Retinal pigment epithelial cell (primary cell): ENCODE measurements at regions not wholly inside any gene's neighbourhood (a gene's known extent, or its start where the extent isn't known, plus 50 kb on each side); places are given as distances from the start of the nearest gene placed in this dataset.
"Not testable (repeated sequence)": the region's sequence is repeated elsewhere in the genome, so short reads cannot be mapped to it uniquely, and the experiment has no call there.

Source experiments
- DNase-seq: peaks from one replicate; pipeline ENCODE4 v3.0.0-alpha.2; 2010; ENCODE audit warnings: low read depth
- H3K4me3 ChIP-seq: 2 replicates; pipeline ENCODE4 v1.5.1; 2011; ENCODE audit warnings: mild to moderate bottlenecking, low read length, control low read depth, moderate library complexity
- TF ChIP-seq, protein P1 (sequence below): conservative IDR thresholded peaks from 2 replicates; pipeline ENCODE4 v1.5.1; 2011; ENCODE audit warnings: low read depth, low read length, control low read depth, inconsistent platforms

DNA sequence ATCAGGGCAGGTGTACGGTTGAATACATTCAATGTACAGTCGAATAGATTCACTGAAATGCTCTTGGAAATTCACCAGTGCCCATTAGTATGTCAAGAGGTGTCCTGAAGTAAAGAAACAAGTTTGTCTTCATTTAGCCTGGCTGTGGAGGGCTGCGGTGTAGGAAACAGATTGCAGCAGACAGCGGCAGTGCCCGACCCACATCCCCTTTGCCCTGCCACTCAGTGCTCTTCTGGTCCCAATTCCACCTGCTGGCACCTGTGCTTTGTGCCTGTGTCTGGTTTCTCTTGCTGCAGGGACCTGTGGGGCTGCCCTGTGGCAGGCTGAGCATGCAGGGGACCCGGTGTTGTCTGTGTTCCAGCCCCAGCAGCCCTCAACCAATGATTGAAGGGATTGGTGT is 183.7 kb downstream of the RPS24 start:
- no peak overlapping the region for H3K4me3 ChIP-seq
- DNase-seq, result no peak
- TF ChIP-seq, protein P1, sequence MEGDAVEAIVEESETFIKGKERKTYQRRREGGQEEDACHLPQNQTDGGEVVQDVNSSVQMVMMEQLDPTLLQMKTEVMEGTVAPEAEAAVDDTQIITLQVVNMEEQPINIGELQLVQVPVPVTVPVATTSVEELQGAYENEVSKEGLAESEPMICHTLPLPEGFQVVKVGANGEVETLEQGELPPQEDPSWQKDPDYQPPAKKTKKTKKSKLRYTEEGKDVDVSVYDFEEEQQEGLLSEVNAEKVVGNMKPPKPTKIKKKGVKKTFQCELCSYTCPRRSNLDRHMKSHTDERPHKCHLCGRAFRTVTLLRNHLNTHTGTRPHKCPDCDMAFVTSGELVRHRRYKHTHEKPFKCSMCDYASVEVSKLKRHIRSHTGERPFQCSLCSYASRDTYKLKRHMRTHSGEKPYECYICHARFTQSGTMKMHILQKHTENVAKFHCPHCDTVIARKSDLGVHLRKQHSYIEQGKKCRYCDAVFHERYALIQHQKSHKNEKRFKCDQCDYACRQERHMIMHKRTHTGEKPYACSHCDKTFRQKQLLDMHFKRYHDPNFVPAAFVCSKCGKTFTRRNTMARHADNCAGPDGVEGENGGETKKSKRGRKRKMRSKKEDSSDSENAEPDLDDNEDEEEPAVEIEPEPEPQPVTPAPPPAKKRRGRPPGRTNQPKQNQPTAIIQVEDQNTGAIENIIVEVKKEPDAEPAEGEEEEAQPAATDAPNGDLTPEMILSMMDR, result no peak

DNA sequence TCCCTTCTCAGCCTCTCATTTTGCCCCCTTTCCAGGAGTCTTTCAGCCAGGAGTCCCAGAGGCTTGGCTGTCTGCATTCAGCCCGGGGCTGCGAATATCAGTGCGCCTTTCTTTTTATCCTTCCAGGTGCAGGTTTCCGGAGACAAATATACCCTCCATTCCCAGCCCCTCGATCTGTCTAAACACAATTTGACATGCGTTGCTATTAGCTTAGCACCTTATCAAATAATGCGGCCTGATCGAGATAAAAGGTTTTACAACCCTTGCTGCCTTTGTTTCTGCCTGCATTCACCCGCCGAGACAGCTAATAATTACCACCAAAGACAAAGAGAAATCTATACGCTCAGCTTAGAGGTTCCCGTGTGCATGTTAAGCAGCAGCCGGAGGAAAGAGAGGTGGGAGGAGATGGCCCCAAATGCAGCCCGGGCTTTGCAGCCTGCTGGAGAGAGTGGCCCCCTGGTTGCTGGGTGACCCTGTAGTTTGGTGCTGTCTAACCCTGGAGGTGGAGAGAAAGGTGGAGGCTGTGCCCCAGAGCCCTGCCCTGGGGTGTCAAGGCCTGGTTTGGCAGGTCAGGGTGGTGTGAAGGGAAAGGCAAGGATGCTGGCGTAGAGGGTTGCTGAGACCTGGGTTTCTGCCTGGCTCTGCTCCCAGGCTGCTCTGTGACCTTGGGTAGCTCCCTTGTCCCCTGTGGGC is 185.3 kb downstream of the RPS24 start:
- no peak for DNase-seq
- TF ChIP-seq, protein P1, result no peak
- H3K4me3 ChIP-seq, result no peak overlapping the region

DNA sequence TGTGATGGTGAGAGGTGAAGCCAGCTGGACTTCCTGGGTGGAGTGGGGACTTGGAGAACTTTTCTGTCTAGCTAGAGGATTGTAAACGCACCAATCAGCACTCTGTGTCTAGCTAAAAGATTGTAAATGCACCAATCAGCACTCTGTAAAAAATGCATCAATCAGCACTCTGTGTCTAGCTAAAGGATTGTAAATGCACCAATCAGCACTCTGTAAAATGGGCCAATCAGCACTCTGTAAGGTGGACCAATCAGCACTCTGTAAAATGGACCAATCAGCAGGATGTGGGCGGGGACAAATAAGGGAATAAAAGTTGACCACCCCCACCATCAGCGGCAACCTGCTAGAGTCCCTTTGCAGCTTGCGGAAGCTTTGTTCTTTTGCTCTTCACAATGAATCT is 185.9 kb downstream of the RPS24 start:
- DNase-seq, H3K4me3 ChIP-seq: not testable (repeated sequence)

DNA sequence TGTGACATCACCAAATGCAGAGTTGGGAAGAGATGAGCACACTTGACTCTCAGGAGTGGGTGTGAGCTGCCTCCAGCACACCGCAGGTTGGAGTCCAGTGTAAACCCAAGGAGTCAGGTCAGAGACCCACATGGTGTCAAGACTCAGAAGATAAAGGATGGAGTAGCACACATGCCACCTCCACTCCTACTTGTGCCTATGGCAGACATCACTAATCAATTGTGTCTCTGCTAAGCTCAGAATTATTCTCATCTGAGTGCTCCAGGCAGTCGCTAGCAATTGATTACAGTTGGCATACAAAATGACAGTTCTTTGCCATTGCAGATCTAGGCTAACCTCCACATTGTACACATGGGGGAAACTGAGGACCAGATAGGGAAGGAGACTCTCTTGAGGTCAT is 187.1 kb downstream of the RPS24 start:
- no peak for DNase-seq
- TF ChIP-seq, protein P1, result no peak
- no peak overlapping the region for H3K4me3 ChIP-seq

DNA sequence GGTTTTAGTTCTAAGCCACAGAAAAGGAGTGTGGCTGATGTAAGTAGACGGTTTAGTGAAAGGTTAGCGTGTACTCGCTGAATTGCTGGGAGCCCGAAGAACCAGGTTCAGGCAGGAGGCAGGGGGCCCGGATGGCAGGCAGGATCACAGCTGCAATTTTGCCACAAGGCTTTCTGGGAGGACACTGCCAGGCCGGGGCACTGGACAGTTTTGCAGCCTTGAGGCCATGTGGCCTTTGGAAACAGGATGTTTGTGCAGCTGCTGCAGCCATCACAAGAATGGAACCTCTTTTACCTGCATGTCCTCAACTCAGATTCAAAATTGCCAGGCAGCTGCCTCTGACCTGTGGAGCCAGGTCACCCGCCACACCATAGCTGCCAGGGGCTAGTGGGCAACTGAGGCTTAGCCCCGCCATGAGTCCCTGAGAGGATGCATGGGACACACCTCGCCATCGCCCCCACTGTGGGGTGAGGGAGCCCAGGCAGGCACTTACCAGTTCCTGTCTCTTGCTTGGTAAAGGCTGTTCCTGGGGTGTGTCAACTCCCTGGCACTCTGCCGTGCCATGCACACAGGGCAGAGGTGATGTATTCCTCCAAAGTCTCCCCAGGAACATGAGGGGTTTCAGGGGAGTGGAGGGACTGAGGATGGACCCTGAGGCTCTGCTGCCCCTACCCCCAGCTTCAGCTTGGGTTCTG is 188.6 kb downstream of the RPS24 start:
- no peak overlapping the region for H3K4me3 ChIP-seq
- DNase-seq, result no peak
- TF ChIP-seq, protein P1, result no peak

DNA sequence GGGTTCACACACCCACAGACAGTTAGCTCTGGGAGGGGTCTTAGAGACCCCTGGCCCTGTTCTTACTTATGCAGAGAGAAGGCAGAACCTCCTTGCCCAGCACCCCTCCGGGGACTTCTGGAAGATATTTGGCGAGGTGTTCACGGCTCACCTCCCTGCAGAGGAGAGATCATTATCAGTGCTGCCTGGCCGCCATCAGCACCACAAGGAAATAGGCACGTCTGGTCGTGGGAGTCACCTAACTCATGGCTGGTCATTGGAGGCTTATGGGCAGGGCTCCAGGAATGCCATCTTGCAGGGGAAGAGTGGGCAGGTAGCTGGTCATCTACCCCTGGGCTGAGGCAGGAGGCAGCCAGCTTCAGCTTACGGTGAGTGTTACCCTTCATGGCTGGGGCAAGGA is 189.4 kb downstream of the RPS24 start:
- DNase-seq, result no peak
- no peak overlapping the region for H3K4me3 ChIP-seq
- TF ChIP-seq, protein P1, result no peak

DNA sequence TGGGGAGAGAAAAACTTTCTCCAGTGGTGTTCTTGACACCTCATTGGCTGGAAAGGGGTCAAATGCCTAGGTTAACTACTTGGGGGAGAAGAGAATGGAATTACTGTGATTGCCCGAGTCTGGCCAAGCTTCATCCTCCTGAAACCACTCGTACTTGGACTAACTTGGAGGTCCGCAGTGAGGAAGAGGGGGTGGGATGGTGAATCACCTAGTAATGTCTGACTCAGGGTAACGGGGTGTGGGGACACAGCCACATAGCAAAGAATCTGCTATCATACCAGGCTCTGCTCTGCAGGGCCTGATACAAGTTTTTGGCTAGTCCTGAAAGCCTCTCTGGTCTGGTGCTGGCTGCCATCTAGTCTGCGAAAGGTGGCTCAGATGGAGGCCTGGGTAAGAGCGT is 190.9 kb downstream of the RPS24 start:
- TF ChIP-seq, protein P1, result no peak
- DNase-seq, result no peak
- H3K4me3 ChIP-seq, result no peak overlapping the region
